Pancreas (tissue), 10 donors: ENCODE measurements at regions not wholly inside any gene's neighbourhood (a gene's known extent, or its start where the extent isn't known, plus 50 kb on each side); places are given as distances from the start of the nearest gene placed in this dataset.

ENCODE experiments used
- ATAC-seq, 4 donors: fragments of 200-7000 bp; cut with Tn5 transposase; one replicate each; pipeline versions ENCODE4 v1.8.0 to v1.9.1; 2020; ENCODE audit warnings: mild to moderate bottlenecking in 4 of 4, moderate library complexity in 4 of 4
- DNase-seq, 6 donors: peaks; one replicate each; pipeline ENCODE4 v3.0.0-alpha.2; 2020
- FAIRE-seq: peaks from 2 replicates; lab custom pipeline; 2012; peaks lifted over from hg19 to GRCh38; lab: Jason Lieb, UNC
- H3K27ac ChIP-seq, 4 donors: fragments of 200-600 bp; sonication (generic); 1 replicate in 3 of 4; 2 replicates in 1 of 4; pipeline versions ENCODE4 v1.5.0 to v1.8.0; 2020
- H3K27me3 ChIP-seq, 4 donors: fragments of 200-600 bp; one replicate each; pipeline ENCODE4 v1.8.0; 2021
- H3K36me3 ChIP-seq, 3 donors: fragments of 200-600 bp; sonication (generic) in 1 of 3; one replicate each; pipeline versions ENCODE4 v1.5.0 to v1.8.0; 2020 to 2021
- H3K4me1 ChIP-seq, 3 donors: fragments of 200-600 bp; one replicate each; pipeline ENCODE4 v1.8.0; 2021
- H3K4me3 ChIP-seq, 4 donors: fragments of 200-600 bp; sonication (generic) in 2 of 4; one replicate each; pipeline versions ENCODE4 v1.5.0 to v1.8.0; 2020 to 2021
- H3K9me3 ChIP-seq, 4 donors: fragments of 200-600 bp; one replicate each; pipeline ENCODE4 v1.8.0; 2021
- CTCF ChIP-seq, 4 donors: fragments of 200-600 bp; sonication (generic) in 3 of 4; IDR thresholded peaks; one replicate each; pipeline versions ENCODE4 v1.5.0 to v1.8.0; 2021; ENCODE audit warnings: antibody characterized with exemption in 4 of 4
- WGBS, 2 donors: extraction: QIAGEN DNeasy Blood & Tissue Kit; methylation state at CpG; one replicate each; pipeline ENCODE4 v1.1.7; 2013; 5-methylcytosine and 5-hydroxymethylcytosine counted together
- intact Hi-C, 3 donors: fragments of 100-400 bp; cut with DNase I; formaldehyde crosslinking; loops; one replicate each; pipeline versions ENCODE4 v1.11.1 to v1.14.2; 2022
- donor health status: healthy with polysubstance abuse.
- donor health status: DM: no; HTN: no; CAD: no; lungs with moderate emphysema.
- donor health status: DM: no; HTN: no; CAD: no.
- donor health status: control.
- donor health status: control.
- donor health status: Bipolar disorder and iron deficiency.
- donor health status: DM: yes; HTN: yes; CAD: no.
- donor health status: DM: no; HTN: no; CAD: no.
- donor health status: DM: no; HTN: no; CAD: no.
- donor health status: DM: yes; HTN: yes; CAD: no.

- ATAC-seq: no peak
- Histone ChIP-seq H3K4me3 (no peak overlapping the region), H3K27me3 (no peaks in the 10 kb centered on the region), H3K36me3 (no peaks in the 10 kb centered on the region), H3K4me1 (no peaks in the 10 kb centered on the region), H3K27ac (no peak overlapping the region), H3K9me3 (no peaks in the 10 kb centered on the region)
- WGBS, 2 donors: 10 to 12% methylated on average over 5 of the region's 5 CpGs
- no peak for DNase-seq
- TF ChIP-seq CTCF (IDR thresholded peaks at IDR 0.05): no peak
- FAIRE-seq: no peak
- intact Hi-C loops: no loop called here
Observed at GRCh38 chr4:167550021-167550420, 315.7 kb upstream of the SPOCK3 start.

GRCh38 chr4:167555338-167556022 is 321.2 kb upstream of the SPOCK3 start:
- H3K9me3 ChIP-seq: no peaks in the 10 kb centered on the region
- 62 to 63% methylated on average over 3 of the region's 3 CpGs for WGBS, 2 donors
- H3K36me3 ChIP-seq: no peaks in the 10 kb centered on the region
- H3K4me3 ChIP-seq: no peak overlapping the region
- TF ChIP-seq CTCF (IDR thresholded peaks at IDR 0.05): no peak
- H3K27ac ChIP-seq: no peak overlapping the region
- H3K4me1 ChIP-seq: no peaks in the 10 kb centered on the region
- ATAC-seq (no peak), DNase-seq (no peak), FAIRE-seq (no peak)
- intact Hi-C loops: no loop called here
- no peaks in the 10 kb centered on the region for H3K27me3 ChIP-seq

- H3K27ac ChIP-seq: no peak overlapping the region
- FAIRE-seq: no peak
Observed at GRCh38 chr4:167578906-167579305, 344.6 kb upstream of the SPOCK3 start.

GRCh38 chr4:167581449-167581965 is 347.2 kb upstream of the SPOCK3 start:
- intact Hi-C loops: no loop called here
- ATAC-seq: no peak
- H3K36me3 ChIP-seq: no peaks in the 10 kb centered on the region
- H3K27ac ChIP-seq: no peak overlapping the region
- no peak for TF ChIP-seq CTCF (IDR thresholded peaks at IDR 0.05)
- no peaks in the 10 kb centered on the region for H3K27me3 ChIP-seq
- WGBS, 2 donors: 73 to 79% methylated on average over 18 to 19 of the region's 19 CpGs
- H3K4me3 ChIP-seq: no peak overlapping the region
- FAIRE-seq: no peak
- H3K4me1 ChIP-seq: no peaks in the 10 kb centered on the region
- H3K9me3 ChIP-seq: no peaks in the 10 kb centered on the region
- DNase-seq: peak in 3 of 6 donors; percentile 15 to 60 (median 38)

More at GRCh38 chr4:167578906-167579305, 344.6 kb upstream of the SPOCK3 start:
- Histone ChIP-seq H3K36me3 (no peaks in the 10 kb centered on the region), H3K4me3 (no peak overlapping the region), H3K4me1 (no peaks in the 10 kb centered on the region), H3K9me3 (no peaks in the 10 kb centered on the region), H3K27me3 (no peaks in the 10 kb centered on the region)
- no peak for ATAC-seq
- 9% methylated on average over 2 of the region's 2 CpGs for WGBS, 2 donors
- DNase-seq: no peak
- intact Hi-C loops: no loop called here
- TF ChIP-seq CTCF (IDR thresholded peaks at IDR 0.05): no peak

- no peak for DNase-seq
- Histone ChIP-seq H3K4me1 (no peaks in the 10 kb centered on the region), H3K27me3 (no peaks in the 10 kb centered on the region), H3K4me3 (no peak overlapping the region), H3K27ac (no peak overlapping the region), H3K36me3 (no peaks in the 10 kb centered on the region), H3K9me3 (no peaks in the 10 kb centered on the region)
- TF ChIP-seq CTCF (IDR thresholded peaks at IDR 0.05): no peak
- ATAC-seq: no peak
- no peak for FAIRE-seq
- intact Hi-C loops: no loop called here
- WGBS, 2 donors: 64 to 76% methylated on average over 5 of the region's 5 CpGs
Observed at GRCh38 chr4:167587361-167587760, 353.1 kb upstream of the SPOCK3 start.
